Calu3 (cell line): ENCODE measurements at regions not wholly inside any gene's neighbourhood (a gene's known extent, or its start where the extent isn't known, plus 50 kb on each side); places are given as distances from the start of the nearest gene placed in this dataset.

Experiments
- BruUV-seq: library from RNA; stranded (reverse); fragments of 400-500 nt; replicated peaks from 2 replicates; lab custom pipeline; 2021; lab: Mats Ljungman, UMichigan
- CTCF ChIA-PET: fragments of 300-600 bp; sonication (Branson Sonifier 250); formaldehyde crosslinking; loops from one replicate; lab custom pipeline; 2022; ENCODE audit warnings: antibody characterized with exemption; lab: Charles Lee
- DNase-seq: peaks from one replicate; pipeline ENCODE4 v3.0.0; 2022
- H3K27ac Mint-ChIP-seq: one replicate; pipeline ENCODE4 v1.8.0; 2022; ENCODE audit warnings: mixed read lengths; ENCODE audit not compliant: unreplicated experiment
- H3K27me3 Mint-ChIP-seq: one replicate; pipeline ENCODE4 v1.8.0; 2022; ENCODE audit warnings: mixed read lengths; ENCODE audit not compliant: unreplicated experiment
- H3K36me3 Mint-ChIP-seq: one replicate; pipeline ENCODE4 v1.8.0; 2022; ENCODE audit warnings: mild to moderate bottlenecking, moderate library complexity, mixed read lengths; ENCODE audit not compliant: insufficient read depth, unreplicated experiment
- H3K4me1 Mint-ChIP-seq: one replicate; pipeline ENCODE4 v1.8.0; 2022; ENCODE audit warnings: mild to moderate bottlenecking, low read depth, mixed read lengths; ENCODE audit not compliant: unreplicated experiment
- H3K4me3 Mint-ChIP-seq: one replicate; pipeline ENCODE4 v1.8.0; 2022; ENCODE audit warnings: mild to moderate bottlenecking, low read depth, moderate library complexity, mixed read lengths; ENCODE audit not compliant: unreplicated experiment
- H3K9me3 Mint-ChIP-seq: one replicate; pipeline ENCODE4 v1.8.0; 2022; ENCODE audit warnings: low read depth, mixed read lengths; ENCODE audit not compliant: unreplicated experiment
- CTCF ChIP-seq: fragments of 200-600 bp; IDR thresholded peaks from one replicate; pipeline ENCODE4 v1.8.0; 2022; ENCODE audit warnings: antibody characterized with exemption; ENCODE audit not compliant: unreplicated experiment
- intact Hi-C: fragments of 100-400 bp; cut with micrococcal nuclease; formaldehyde crosslinking; loops from one replicate; pipeline ENCODE4 v1.10.0; 2022; ENCODE audit not compliant: unreplicated experiment

GRCh38 chr17:74052993-74053711 is 150.3 kb upstream of the RPL38 start:
- Mint-ChIP-seq H3K27ac (no peak overlapping the region), H3K4me3 (no peak overlapping the region), H3K4me1 (no peaks in the 10 kb centered on the region), H3K36me3 (no peaks in the 10 kb centered on the region), H3K27me3 (peaks cover 100% of the 10 kb centered on the region), H3K9me3 (no peaks in the 10 kb centered on the region)
- no TSS peak for BruUV-seq
- no peak for DNase-seq
- no peak for TF ChIP-seq CTCF
- intact Hi-C loops, result no loop called here
- CTCF ChIA-PET, result interaction anchor here (0.6 kb wide), 1 partner anchor 538 kb away, joined by 4 read pairs; no protein-coding TSS in a partner anchor

- H3K36me3 Mint-ChIP-seq, result no peaks in the 10 kb centered on the region
- no peaks in the 10 kb centered on the region for H3K4me1 Mint-ChIP-seq
- no TSS peak for BruUV-seq
- H3K4me3 Mint-ChIP-seq, result no peak overlapping the region
- CTCF ChIA-PET, result interaction anchor here (0.6 kb wide), 1 partner anchor 538 kb away, joined by 4 read pairs; no protein-coding TSS in a partner anchor
- peaks cover 100% of the 10 kb centered on the region for H3K27me3 Mint-ChIP-seq
- no peak for TF ChIP-seq CTCF
- intact Hi-C loops, result no loop called here
- H3K27ac Mint-ChIP-seq, result no peak overlapping the region
- H3K9me3 Mint-ChIP-seq, result no peaks in the 10 kb centered on the region
- no peak for DNase-seq
Observed at GRCh38 chr17:74053712-74054078, 149.8 kb upstream of the RPL38 start.

GRCh38 chr17:74054249-74054648 is 149.2 kb upstream of the RPL38 start:
- Mint-ChIP-seq H3K4me1 (no peaks in the 10 kb centered on the region), H3K27ac (no peak overlapping the region), H3K4me3 (no peak overlapping the region), H3K36me3 (no peaks in the 10 kb centered on the region), H3K9me3 (no peaks in the 10 kb centered on the region), H3K27me3 (peaks cover 100% of the 10 kb centered on the region)
- TF ChIP-seq CTCF, result no peak
- intact Hi-C loops, result no loop called here
- no TSS peak for BruUV-seq
- no peak for DNase-seq
- CTCF ChIA-PET, result no interaction called here

GRCh38 chr17:74055508-74056160 is 147.8 kb upstream of the RPL38 start:
- Mint-ChIP-seq H3K4me1 (no peaks in the 10 kb centered on the region), H3K27ac (no peak overlapping the region), H3K27me3 (peaks cover 100% of the 10 kb centered on the region), H3K36me3 (no peaks in the 10 kb centered on the region), H3K9me3 (no peaks in the 10 kb centered on the region), H3K4me3 (no peak overlapping the region)
- no peak for TF ChIP-seq CTCF
- no peak for DNase-seq
- BruUV-seq, result no TSS peak
- intact Hi-C loops, result no loop called here
- CTCF ChIA-PET, result interaction anchor here (0.6 to 0.7 kb wide), 3 partner anchors 15 to 326 kb away, joined by 3 read pairs; no protein-coding TSS in a partner anchor
